Kidney epithelial cell (primary cell): ENCODE measurements at regions not wholly inside any gene's neighbourhood (a gene's known extent, or its start where the extent isn't known, plus 50 kb on each side); places are given as distances from the start of the nearest gene placed in this dataset.

ENCODE experiments used
- DNase-seq: peaks from one replicate; pipeline ENCODE4 v3.0.0-alpha.2; 2010; ENCODE audit warnings: low read depth
- H3K27me3 ChIP-seq: 2 replicates; pipeline ENCODE4 v1.6.0; 2011; ENCODE audit warnings: low read length; ENCODE audit not compliant: control insufficient read depth, insufficient read depth
- H3K36me3 ChIP-seq: 2 replicates; pipeline ENCODE4 v1.5.1; 2011; ENCODE audit warnings: low read length; ENCODE audit not compliant: control insufficient read depth, insufficient read depth
- H3K4me3 ChIP-seq: 2 replicates; pipeline ENCODE4 v1.5.1; 2011; ENCODE audit warnings: low read depth, mild to moderate bottlenecking, control low read depth, low read length
- CTCF ChIP-seq: IDR thresholded peaks from 2 replicates; pipeline ENCODE4 v1.5.1; 2011; ENCODE audit warnings: mild to moderate bottlenecking, moderate library complexity, low read length, control low read depth, inconsistent platforms; ENCODE audit not compliant: insufficient read depth, poor library complexity, severe bottlenecking

GRCh38 chr14:22334627-22335026 is 254.4 kb downstream of the DAD1 start:
- TF ChIP-seq CTCF = no peak
- no peak overlapping the region for H3K4me3 ChIP-seq
- no peak for DNase-seq
- no peaks in the 10 kb centered on the region for H3K36me3 ChIP-seq
- H3K27me3 ChIP-seq = no peaks in the 10 kb centered on the region

DNA sequence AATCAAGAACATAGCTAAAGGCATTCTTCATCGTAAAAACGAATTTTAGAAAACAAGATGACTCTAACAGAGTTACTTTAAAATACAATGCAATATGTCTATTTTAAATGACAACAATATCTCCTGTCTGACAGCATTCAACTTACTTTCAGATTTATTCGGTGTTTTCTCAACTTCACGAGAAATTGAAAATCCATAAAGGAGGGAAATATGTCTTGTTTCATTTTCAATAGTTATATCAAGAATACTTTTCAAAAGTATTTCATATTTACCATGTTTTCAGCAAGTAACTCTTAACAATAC is 254.8 kb downstream of the DAD1 start:
- no peak for TF ChIP-seq CTCF
- Histone ChIP-seq H3K4me3 (no peak overlapping the region), H3K27me3 (no peaks in the 10 kb centered on the region), H3K36me3 (no peaks in the 10 kb centered on the region)
- no peak for DNase-seq

GRCh38 chr14:22333422-22334274 is 255.4 kb downstream of the DAD1 start:
- TF ChIP-seq CTCF = no peak
- DNase-seq = peak; percentile 51
- H3K27me3 ChIP-seq = no peaks in the 10 kb centered on the region
- H3K36me3 ChIP-seq = no peaks in the 10 kb centered on the region
- no peak overlapping the region for H3K4me3 ChIP-seq

- no peak for TF ChIP-seq CTCF
- H3K36me3 ChIP-seq = no peaks in the 10 kb centered on the region
- no peak overlapping the region for H3K4me3 ChIP-seq
- no peaks in the 10 kb centered on the region for H3K27me3 ChIP-seq
- no peak for DNase-seq
Measured at GRCh38 chr14:22332686-22333421, 256.2 kb downstream of the DAD1 start.

GRCh38 chr14:22329371-22329770 is 259.7 kb downstream of the DAD1 start:
- H3K36me3 ChIP-seq = no peaks in the 10 kb centered on the region
- H3K4me3 ChIP-seq = no peak overlapping the region
- no peaks in the 10 kb centered on the region for H3K27me3 ChIP-seq
- no peak for TF ChIP-seq CTCF
- no peak for DNase-seq
